Stimulated activated naive B cell treated with anti-CD40 and anti-IgM and Interleukin-4, amounts not matched to agents 10 μg/mL and 1 μg/mL and 100 μg/mL, for 72 hours (primary cell): ENCODE measurements at regions not wholly inside any gene's neighbourhood (a gene's known extent, or its start where the extent isn't known, plus 50 kb on each side); places are given as distances from the start of the nearest gene placed in this dataset.

Experiments
- ATAC-seq, 2 donors: fragments of 150-1000 bp; cut with Tn5 transposase; replicated peaks; 2 replicates each; pipeline ENCODE4 v1.10.0; 2021; ENCODE audit warnings: moderate library complexity in 1 of 2
- DNase-seq: peaks from one replicate; pipeline ENCODE4 v3.0.0; 2021
- H3K27ac Mint-ChIP-seq: one replicate; pipeline ENCODE4 v1.8.0; 2022; ENCODE audit warnings: mild to moderate bottlenecking, mixed read lengths
- H3K27me3 Mint-ChIP-seq, 2 donors: one replicate each; pipeline ENCODE4 v1.8.0; 2022; ENCODE audit warnings: mixed read lengths in 2 of 2
- H3K36me3 Mint-ChIP-seq, 2 donors: one replicate each; pipeline ENCODE4 v1.8.0; 2022; ENCODE audit warnings: mixed read lengths in 2 of 2, mild to moderate bottlenecking in 1 of 2
- H3K4me1 Mint-ChIP-seq, 2 donors: one replicate each; pipeline ENCODE4 v1.8.0; 2022; ENCODE audit warnings: mixed read lengths in 2 of 2, mild to moderate bottlenecking in 1 of 2
- H3K4me3 Mint-ChIP-seq, 2 donors: one replicate each; pipeline ENCODE4 v1.8.0; 2022; ENCODE audit warnings: mild to moderate bottlenecking in 2 of 2, mixed read lengths in 2 of 2, moderate library complexity in 1 of 2
- H3K9me3 Mint-ChIP-seq, 2 donors: one replicate each; pipeline ENCODE4 v1.8.0; 2022; ENCODE audit warnings: mixed read lengths in 2 of 2, mild to moderate bottlenecking in 1 of 2

DNA sequence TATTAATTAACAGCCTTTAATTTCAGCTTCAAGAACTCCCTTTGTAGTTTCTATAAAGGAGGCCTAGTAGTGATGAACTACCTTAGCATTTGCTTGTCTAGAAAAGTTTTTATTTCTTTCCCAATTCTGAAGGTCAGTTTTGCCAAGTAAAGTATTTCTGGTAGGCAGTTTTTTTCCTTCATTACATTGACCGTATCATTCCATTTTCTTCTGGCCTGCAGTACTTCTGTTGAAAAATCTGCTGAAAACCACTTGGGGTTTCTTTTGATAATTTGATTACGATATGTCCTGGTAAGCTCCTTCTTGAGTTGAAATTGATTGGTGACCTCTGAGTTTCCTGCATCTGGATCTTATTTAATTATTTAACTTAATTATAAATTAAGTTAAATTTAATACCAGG lies 691.8 kb downstream of the TSN start:
- Mint-ChIP-seq H3K27ac (no peak overlapping the region), H3K36me3 (no peaks in the 10 kb centered on the region), H3K4me1 (no peaks in the 10 kb centered on the region), H3K4me3 (no peak overlapping the region), H3K9me3 (peaks cover 4 to 6% of the 10 kb centered on the region in 2 donors), H3K27me3 (peaks cover 5 to 8% of the 10 kb centered on the region in 2 donors)
- no peak for DNase-seq
- no peak for ATAC-seq

GRCh38 chr2:122451040-122451439 lies 695.6 kb downstream of the TSN start:
- no peak overlapping the region for H3K4me3 Mint-ChIP-seq
- DNase-seq = no peak
- ATAC-seq = peak; percentile 33 to 34
- peaks cover 14% of the 10 kb centered on the region in 2 donors for H3K9me3 Mint-ChIP-seq
- no peaks in the 10 kb centered on the region for H3K36me3 Mint-ChIP-seq
- H3K27me3 Mint-ChIP-seq = peaks cover 5 to 14% of the 10 kb centered on the region in 2 donors
- H3K27ac Mint-ChIP-seq = no peak overlapping the region
- H3K4me1 Mint-ChIP-seq = no peaks in the 10 kb centered on the region

DNA sequence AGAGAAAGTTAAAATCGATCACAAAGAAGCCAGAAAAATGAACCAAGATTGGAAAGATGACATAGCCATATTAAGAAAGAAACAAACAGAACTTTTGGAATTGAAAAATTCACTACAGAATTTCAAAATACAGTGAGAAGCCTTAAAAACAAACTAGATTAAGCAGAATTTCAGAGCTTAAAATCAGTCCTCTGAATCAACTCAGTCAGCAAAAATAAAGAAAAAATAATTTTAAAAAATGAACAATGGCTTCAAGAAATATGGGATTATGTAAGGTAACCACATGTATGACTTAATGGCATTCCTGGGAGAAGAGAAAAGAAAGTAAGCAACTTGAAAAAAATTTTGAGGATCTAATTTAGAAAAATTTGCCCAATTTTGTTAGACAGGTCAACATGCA lies 696.2 kb downstream of the TSN start:
- no peaks in the 10 kb centered on the region for H3K4me1 Mint-ChIP-seq
- peaks cover 5 to 14% of the 10 kb centered on the region in 2 donors for H3K27me3 Mint-ChIP-seq
- no peak overlapping the region for H3K4me3 Mint-ChIP-seq
- ATAC-seq (no peak), DNase-seq (no peak)
- H3K9me3 Mint-ChIP-seq = peaks cover 11 to 13% of the 10 kb centered on the region in 2 donors
- no peak overlapping the region for H3K27ac Mint-ChIP-seq
- H3K36me3 Mint-ChIP-seq = no peaks in the 10 kb centered on the region

DNA sequence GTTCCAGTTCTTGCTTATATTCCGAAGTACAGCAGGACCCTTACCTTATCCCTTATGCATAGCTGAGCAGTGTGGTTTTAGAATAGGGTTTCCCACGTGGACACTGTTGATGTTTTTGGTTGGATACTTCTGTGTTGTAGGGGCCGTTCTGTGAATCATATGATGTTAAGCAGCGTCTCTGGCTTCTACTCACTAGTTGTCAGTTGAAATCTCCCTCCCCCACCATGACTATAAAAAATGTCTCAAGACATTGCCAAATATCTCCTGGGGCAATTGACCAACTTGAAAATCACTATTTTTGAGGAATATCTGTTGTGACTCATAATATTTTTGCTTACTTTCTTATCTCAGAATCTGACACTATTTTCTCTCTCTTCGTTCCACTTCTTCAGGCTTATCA lies 713.7 kb downstream of the TSN start:
- Mint-ChIP-seq H3K27ac (no peak overlapping the region), H3K27me3 (no peaks in the 10 kb centered on the region), H3K36me3 (no peaks in the 10 kb centered on the region), H3K9me3 (no peaks in the 10 kb centered on the region), H3K4me3 (no peak overlapping the region), H3K4me1 (no peaks in the 10 kb centered on the region)
- no peak for DNase-seq
- no peak for ATAC-seq

GRCh38 chr2:122471753-122472152 lies 716.3 kb downstream of the TSN start:
- DNase-seq = no peak
- no peaks in the 10 kb centered on the region for H3K27me3 Mint-ChIP-seq

DNA sequence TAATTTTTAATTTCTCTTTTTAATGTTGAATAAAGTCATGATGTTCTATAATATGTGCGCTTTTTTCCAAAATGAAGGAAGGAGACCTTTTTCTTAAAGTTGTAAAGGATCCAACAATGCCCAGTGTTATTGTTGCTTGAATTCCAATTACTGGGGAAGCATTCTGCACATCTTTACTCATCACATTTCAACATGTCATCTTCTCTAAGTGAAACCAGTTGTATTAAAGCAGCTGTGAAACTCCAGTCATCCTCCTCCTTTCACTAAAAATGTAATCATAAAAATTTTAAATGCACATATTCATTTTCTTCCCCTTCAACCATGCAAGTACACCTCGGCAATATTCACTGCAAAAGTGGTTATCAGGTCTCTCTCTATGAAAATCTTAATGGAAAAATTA lies 722.7 kb downstream of the TSN start:
- Mint-ChIP-seq H3K9me3 (peaks cover 0 to 8% of the 10 kb centered on the region in 2 donors), H3K27ac (no peak overlapping the region), H3K36me3 (no peaks in the 10 kb centered on the region), H3K4me3 (no peak overlapping the region), H3K27me3 (no peaks in the 10 kb centered on the region), H3K4me1 (no peaks in the 10 kb centered on the region)
- ATAC-seq = no peak
- no peak for DNase-seq

More at GRCh38 chr2:122471753-122472152, 716.3 kb downstream of the TSN start:
- Mint-ChIP-seq H3K36me3 (no peaks in the 10 kb centered on the region), H3K27ac (no peak overlapping the region), H3K4me1 (no peaks in the 10 kb centered on the region), H3K9me3 (no peaks in the 10 kb centered on the region), H3K4me3 (no peak overlapping the region)
- ATAC-seq = no peak

DNA sequence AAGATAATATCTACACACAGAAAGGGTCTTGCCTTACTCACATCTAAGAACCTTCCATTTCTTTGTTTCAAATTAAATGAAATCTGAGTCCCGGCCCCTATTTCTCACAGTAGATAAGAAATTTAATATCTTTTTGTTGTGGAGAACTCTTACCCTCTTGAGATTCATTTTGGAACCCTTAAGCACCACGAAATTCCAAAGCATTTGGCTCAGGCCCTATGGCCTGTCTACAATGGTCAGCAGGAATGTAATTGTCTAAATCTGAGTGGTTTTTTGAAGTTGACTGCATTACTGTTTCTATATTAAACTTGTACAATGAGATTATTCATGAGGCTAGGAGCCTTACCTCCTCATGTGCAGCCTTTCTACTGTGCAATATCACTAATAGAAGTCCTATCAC lies 723.3 kb downstream of the TSN start:
- H3K9me3 Mint-ChIP-seq = peaks cover 0 to 8% of the 10 kb centered on the region in 2 donors
- H3K27ac Mint-ChIP-seq = no peak overlapping the region
- H3K4me3 Mint-ChIP-seq = no peak overlapping the region
- DNase-seq = no peak
- H3K27me3 Mint-ChIP-seq = no peaks in the 10 kb centered on the region
- no peaks in the 10 kb centered on the region for H3K36me3 Mint-ChIP-seq
- H3K4me1 Mint-ChIP-seq = no peaks in the 10 kb centered on the region
- ATAC-seq = no peak

DNA sequence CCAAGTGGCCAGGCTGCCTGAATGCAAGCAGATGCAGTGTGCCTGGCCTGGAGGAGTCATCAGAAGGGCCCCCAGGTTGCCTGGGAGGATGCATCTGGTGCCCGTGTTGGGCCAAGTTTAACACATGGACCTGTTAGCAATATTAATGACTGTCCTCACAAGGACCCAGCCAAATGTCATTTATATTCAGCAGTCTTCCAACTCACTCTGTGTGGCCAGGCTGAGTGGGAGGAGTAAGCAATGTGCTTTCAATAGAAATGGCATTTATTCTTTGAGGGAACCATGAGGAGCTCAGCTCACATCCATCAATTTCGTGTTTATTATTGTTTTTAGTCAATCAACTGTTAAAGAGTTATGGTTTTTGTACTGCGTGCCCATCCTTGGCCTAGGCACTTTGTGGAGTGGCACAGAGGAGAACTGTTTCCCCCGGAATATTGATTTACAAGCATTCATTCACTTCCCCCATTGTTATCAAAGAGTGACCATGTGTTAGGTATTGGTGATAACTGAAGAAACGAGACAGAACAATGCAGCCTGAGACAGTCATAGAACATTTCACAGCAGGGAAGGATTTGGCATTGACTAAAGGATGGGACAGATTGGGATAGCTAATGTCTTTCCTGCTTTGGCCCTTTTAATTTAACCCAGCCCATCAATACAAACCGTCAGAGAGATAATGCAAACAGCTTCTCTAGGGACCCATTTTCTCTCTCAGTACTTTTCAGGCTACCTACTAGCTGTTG lies 725.2 kb downstream of the TSN start:
- ATAC-seq (no peak), DNase-seq (no peak)
- no peaks in the 10 kb centered on the region for H3K27me3 Mint-ChIP-seq
- H3K4me3 Mint-ChIP-seq = no peak overlapping the region
- H3K36me3 Mint-ChIP-seq = no peaks in the 10 kb centered on the region
- H3K4me1 Mint-ChIP-seq = no peaks in the 10 kb centered on the region
- peak overlapping the region; percentile 16 for H3K27ac Mint-ChIP-seq
- peaks cover 0 to 8% of the 10 kb centered on the region in 2 donors for H3K9me3 Mint-ChIP-seq

DNA sequence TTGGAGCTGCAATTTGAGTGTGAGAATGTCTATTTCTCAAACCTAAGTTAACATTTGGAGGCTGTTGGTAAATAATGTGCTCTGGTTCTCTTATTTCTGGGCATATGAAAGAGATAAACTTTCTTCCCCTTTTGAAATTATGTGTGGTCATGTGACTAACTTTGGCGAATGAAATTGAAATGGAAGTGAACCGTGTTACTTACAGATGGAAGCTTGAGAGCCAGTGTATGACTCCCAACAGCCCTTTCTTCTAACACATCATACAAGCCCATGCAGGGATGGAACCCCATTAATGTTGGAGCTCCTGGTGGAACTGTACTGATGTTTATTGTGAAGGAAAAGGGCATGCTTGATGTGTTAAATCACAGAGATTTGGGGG lies 725.8 kb downstream of the TSN start:
- no peaks in the 10 kb centered on the region for H3K36me3 Mint-ChIP-seq
- no peak overlapping the region for H3K4me3 Mint-ChIP-seq
- no peaks in the 10 kb centered on the region for H3K4me1 Mint-ChIP-seq
- ATAC-seq = no peak
- no peak for DNase-seq
- H3K9me3 Mint-ChIP-seq = peaks cover 0 to 8% of the 10 kb centered on the region in 2 donors
- no peak overlapping the region for H3K27ac Mint-ChIP-seq
- no peaks in the 10 kb centered on the region for H3K27me3 Mint-ChIP-seq

GRCh38 chr2:122481717-122482116 lies 726.3 kb downstream of the TSN start:
- Mint-ChIP-seq H3K27me3 (no peaks in the 10 kb centered on the region), H3K36me3 (no peaks in the 10 kb centered on the region), H3K9me3 (peaks cover 0 to 8% of the 10 kb centered on the region in 2 donors), H3K4me3 (no peak overlapping the region), H3K4me1 (no peaks in the 10 kb centered on the region), H3K27ac (no peak overlapping the region)
- ATAC-seq = no peak
- DNase-seq = no peak

DNA sequence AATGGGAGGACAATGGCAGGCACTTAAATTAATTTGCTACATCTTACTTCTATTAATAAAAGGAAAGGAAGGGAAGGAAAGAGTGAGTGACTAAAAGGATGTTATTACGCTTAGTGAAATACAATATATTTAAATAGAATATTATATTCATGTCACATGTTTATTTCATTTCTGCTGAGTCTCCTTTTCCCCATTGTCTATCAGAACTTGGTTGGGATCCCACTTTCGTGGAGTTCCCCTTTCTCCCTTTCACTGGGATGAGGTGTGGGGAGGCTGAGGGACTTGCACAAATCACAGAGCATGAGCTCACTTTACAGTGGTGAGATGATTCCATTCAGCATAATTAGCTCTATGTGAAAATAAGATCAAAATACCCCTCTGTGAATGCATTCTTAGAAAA lies 730.6 kb downstream of the TSN start:
- H3K9me3 Mint-ChIP-seq = peaks cover 4 to 10% of the 10 kb centered on the region in 2 donors
- no peaks in the 10 kb centered on the region for H3K27me3 Mint-ChIP-seq
- H3K4me3 Mint-ChIP-seq = no peak overlapping the region
- no peaks in the 10 kb centered on the region for H3K4me1 Mint-ChIP-seq
- ATAC-seq (no peak), DNase-seq (no peak)
- H3K36me3 Mint-ChIP-seq = no peaks in the 10 kb centered on the region
- H3K27ac Mint-ChIP-seq = no peak overlapping the region

- Mint-ChIP-seq H3K4me3 (no peak overlapping the region), H3K9me3 (peaks cover 2 to 10% of the 10 kb centered on the region in 2 donors), H3K27me3 (no peaks in the 10 kb centered on the region), H3K27ac (no peak overlapping the region), H3K4me1 (no peaks in the 10 kb centered on the region), H3K36me3 (no peaks in the 10 kb centered on the region)
- DNase-seq = no peak
- ATAC-seq = no peak
Observed at GRCh38 chr2:122486705-122487415, 731.4 kb downstream of the TSN start.

DNA sequence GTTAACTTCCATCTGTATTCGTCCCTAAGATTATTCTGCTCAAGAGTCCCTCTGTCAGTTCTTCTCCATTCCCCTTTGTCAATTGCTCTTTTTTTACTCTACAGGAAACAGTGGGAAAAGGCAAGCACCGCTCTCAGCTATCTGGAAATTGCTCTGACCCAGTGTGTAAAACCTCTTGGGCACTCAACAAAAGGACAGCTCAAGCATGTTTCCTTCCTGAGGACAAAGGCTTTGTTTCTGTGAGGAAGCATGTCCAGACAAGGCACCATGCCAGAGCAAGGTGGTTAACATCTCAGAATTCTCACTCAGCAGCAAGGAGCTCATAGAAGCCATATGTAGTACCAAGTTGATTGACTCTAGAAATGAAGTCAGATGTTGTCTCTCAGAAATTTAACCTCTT lies 735.6 kb downstream of the TSN start:
- Mint-ChIP-seq H3K9me3 (peaks cover 3 to 14% of the 10 kb centered on the region in 2 donors), H3K27me3 (no peaks in the 10 kb centered on the region), H3K36me3 (no peaks in the 10 kb centered on the region), H3K4me3 (no peak overlapping the region), H3K27ac (no peak overlapping the region), H3K4me1 (no peaks in the 10 kb centered on the region)
- DNase-seq (no peak), ATAC-seq (no peak)

GRCh38 chr2:122500316-122501105 lies 745.1 kb downstream of the TSN start:
- no peaks in the 10 kb centered on the region for H3K27me3 Mint-ChIP-seq
- no peaks in the 10 kb centered on the region for H3K4me1 Mint-ChIP-seq

More at GRCh38 chr2:122500316-122501105, 745.1 kb downstream of the TSN start:
- DNase-seq = no peak
- Mint-ChIP-seq H3K27ac (no peak overlapping the region), H3K36me3 (no peaks in the 10 kb centered on the region), H3K4me3 (no peak overlapping the region), H3K9me3 (no peaks in the 10 kb centered on the region)
- no peak for ATAC-seq
